Retinal pigment epithelial cell (primary cell): ENCODE measurements at regions not wholly inside any gene's neighbourhood (a gene's known extent, or its start where the extent isn't known, plus 50 kb on each side); places are given as distances from the start of the nearest gene placed in this dataset.
"Not testable (repeated sequence)": the region's sequence is repeated elsewhere in the genome, so short reads cannot be mapped to it uniquely, and the experiment has no call there.

Experiments used
- DNase-seq: peaks from one replicate; pipeline ENCODE4 v3.0.0-alpha.2; 2010; ENCODE audit warnings: low read depth
- H3K4me3 ChIP-seq: 2 replicates; pipeline ENCODE4 v1.5.1; 2011; ENCODE audit warnings: mild to moderate bottlenecking, low read length, control low read depth, moderate library complexity
- CTCF ChIP-seq: conservative IDR thresholded peaks from 2 replicates; pipeline ENCODE4 v1.5.1; 2011; ENCODE audit warnings: low read depth, low read length, control low read depth, inconsistent platforms

GRCh38 chr1:166682588-166682987 is 156.7 kb upstream of the POGK start:
- no peak for TF ChIP-seq CTCF
- no peak overlapping the region for H3K4me3 ChIP-seq
- DNase-seq, result no peak

- DNase-seq, H3K4me3 ChIP-seq: not testable (repeated sequence)
Measured at GRCh38 chr1:166684669-166685068, 154.6 kb upstream of the POGK start.

GRCh38 chr1:166685200-166685599 is 154.1 kb upstream of the POGK start:
- H3K4me3 ChIP-seq, result no peak overlapping the region
- DNase-seq, result no peak
- no peak for TF ChIP-seq CTCF

- not testable (repeated sequence) for DNase-seq
Measured at GRCh38 chr1:166685891-166686290, 153.4 kb upstream of the POGK start.

GRCh38 chr1:166690596-166690995 is 148.7 kb upstream of the POGK start:
- DNase-seq, H3K4me3 ChIP-seq: not testable (repeated sequence)

More at GRCh38 chr1:166685891-166686290, 153.4 kb upstream of the POGK start:
- not testable (repeated sequence) for H3K4me3 ChIP-seq

GRCh38 chr1:166691476-166691875 is 147.8 kb upstream of the POGK start:
- no peak for DNase-seq
- H3K4me3 ChIP-seq, result no peak overlapping the region
- no peak for TF ChIP-seq CTCF

GRCh38 chr1:166692346-166692745 is 146.9 kb upstream of the POGK start:
- DNase-seq, result no peak
- no peak overlapping the region for H3K4me3 ChIP-seq
- TF ChIP-seq CTCF, result no peak

- no peak overlapping the region for H3K4me3 ChIP-seq
- TF ChIP-seq CTCF, result no peak
- DNase-seq, result no peak
Measured at GRCh38 chr1:166693158-166693557, 146.1 kb upstream of the POGK start.

- TF ChIP-seq CTCF, result no peak
- no peak for DNase-seq
- no peak overlapping the region for H3K4me3 ChIP-seq
Measured at GRCh38 chr1:166693673-166694297, 145.5 kb upstream of the POGK start.
